ENCODE measurements at regions not wholly inside any gene's neighbourhood (a gene's known extent, or its start where the extent isn't known, plus 50 kb on each side); places are given as distances from the start of the nearest gene placed in this dataset.

GRCh38 chr4:119783189-119783983 lies 154.8 kb upstream of the PDE5A start:
- H3K27me3 ChIP-seq (ENCODE audit: control insufficient read depth in 1 of 2, insufficient read depth in 2 of 2, low read length in 2 of 2): no peaks in the 10 kb centered on the region
- no peak overlapping the region for H3K4me3 ChIP-seq (ENCODE audit: low read depth in 1 of 2, low read length in 2 of 2)
- H3K36me3 ChIP-seq (ENCODE audit: insufficient read depth, low read length): no peaks in the 10 kb centered on the region
- H3K4me1 ChIP-seq (ENCODE audit: insufficient read depth, low read length): no peaks in the 10 kb centered on the region
- H3K9me3 ChIP-seq (ENCODE audit: low read length): no peaks in the 10 kb centered on the region
- no peak overlapping the region for H3K27ac ChIP-seq (ENCODE audit: low read depth, low read length)
- H3K9ac ChIP-seq (ENCODE audit: low read length): no peak overlapping the region

DNA sequence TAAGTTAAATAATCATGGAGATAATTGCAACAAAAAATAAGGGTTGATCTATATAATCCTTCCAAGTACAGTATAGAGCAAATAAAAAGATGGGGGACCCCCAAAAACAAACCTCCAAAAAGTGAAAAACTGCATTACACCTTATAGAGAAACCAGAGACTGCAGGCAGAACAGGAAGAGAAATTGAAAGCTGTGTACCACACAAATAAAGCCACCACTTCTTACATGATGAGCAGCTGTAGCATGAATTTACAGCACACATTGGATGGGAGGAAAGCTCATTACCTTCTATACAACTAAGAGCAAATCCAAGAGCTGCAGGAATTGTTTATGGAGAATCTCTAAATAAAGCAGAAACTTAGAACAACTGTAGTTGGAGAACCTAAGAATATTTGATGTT lies 152.4 kb upstream of the PDE5A start:
- Histone ChIP-seq H3K27me3 (ENCODE audit: control insufficient read depth in 1 of 2, insufficient read depth in 2 of 2, low read length in 2 of 2) (no peaks in the 10 kb centered on the region), H3K36me3 (ENCODE audit: insufficient read depth, low read length) (no peaks in the 10 kb centered on the region), H3K4me1 (ENCODE audit: insufficient read depth, low read length) (no peaks in the 10 kb centered on the region), H3K9ac (ENCODE audit: low read length) (no peak overlapping the region), H3K9me3 (ENCODE audit: low read length) (no peaks in the 10 kb centered on the region), H3K4me3 (ENCODE audit: low read depth in 1 of 2, low read length in 2 of 2) (no peak overlapping the region), H3K27ac (ENCODE audit: low read depth, low read length) (no peak overlapping the region)

- H3K4me3 ChIP-seq (ENCODE audit: low read depth in 1 of 2, low read length in 2 of 2): no peak overlapping the region
- no peak overlapping the region for H3K9ac ChIP-seq (ENCODE audit: low read length)
- H3K27me3 ChIP-seq (ENCODE audit: control insufficient read depth in 1 of 2, insufficient read depth in 2 of 2, low read length in 2 of 2): no peaks in the 10 kb centered on the region
- no peaks in the 10 kb centered on the region for H3K36me3 ChIP-seq (ENCODE audit: insufficient read depth, low read length)
- H3K4me1 ChIP-seq (ENCODE audit: insufficient read depth, low read length): peaks cover 6% of the 10 kb centered on the region
- H3K27ac ChIP-seq (ENCODE audit: low read depth, low read length): no peak overlapping the region
- no peaks in the 10 kb centered on the region for H3K9me3 ChIP-seq (ENCODE audit: low read length)
Observed at GRCh38 chr4:119774840-119775239, 146.2 kb upstream of the PDE5A start.

DNA sequence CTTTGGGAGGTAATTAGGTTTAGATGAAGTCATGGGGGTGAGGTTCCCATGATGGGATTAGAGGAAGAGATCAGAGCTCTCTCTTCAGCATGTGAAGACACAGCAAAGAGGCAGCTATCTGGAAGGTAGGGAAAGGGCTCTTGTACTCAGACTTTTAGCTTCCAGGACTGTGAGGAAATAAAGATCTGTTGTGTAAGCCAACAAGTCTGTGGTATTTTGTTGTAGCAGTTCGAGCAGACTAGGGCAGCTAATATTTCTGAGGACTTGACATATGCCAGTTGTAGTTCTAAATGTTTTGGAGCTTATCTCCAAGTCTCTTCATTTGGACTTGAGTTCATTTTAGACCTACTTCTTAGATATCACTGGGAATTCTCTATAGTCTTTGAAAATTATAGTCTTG lies 137.3 kb upstream of the PDE5A start:
- H3K27ac ChIP-seq (ENCODE audit: low read depth, low read length): no peak overlapping the region

GRCh38 chr4:119765469-119765868 lies 136.9 kb upstream of the PDE5A start:
- H3K27ac ChIP-seq (ENCODE audit: low read depth, low read length): no peak overlapping the region
- H3K9me3 ChIP-seq (ENCODE audit: low read length): no peaks in the 10 kb centered on the region
- H3K9ac ChIP-seq (ENCODE audit: low read length): no peak overlapping the region
- H3K27me3 ChIP-seq (ENCODE audit: control insufficient read depth in 1 of 2, insufficient read depth in 2 of 2, low read length in 2 of 2): no peaks in the 10 kb centered on the region
- no peaks in the 10 kb centered on the region for H3K36me3 ChIP-seq (ENCODE audit: insufficient read depth, low read length)
- H3K4me3 ChIP-seq (ENCODE audit: low read depth in 1 of 2, low read length in 2 of 2): no peak overlapping the region
- no peaks in the 10 kb centered on the region for H3K4me1 ChIP-seq (ENCODE audit: insufficient read depth, low read length)

More for the DNA sequence above, 137.3 kb upstream of the PDE5A start:
- no peak overlapping the region for H3K4me3 ChIP-seq (ENCODE audit: low read depth in 1 of 2, low read length in 2 of 2)
- H3K27me3 ChIP-seq (ENCODE audit: control insufficient read depth in 1 of 2, insufficient read depth in 2 of 2, low read length in 2 of 2): no peaks in the 10 kb centered on the region
- H3K9ac ChIP-seq (ENCODE audit: low read length): no peak overlapping the region
- no peaks in the 10 kb centered on the region for H3K4me1 ChIP-seq (ENCODE audit: insufficient read depth, low read length)
- no peaks in the 10 kb centered on the region for H3K9me3 ChIP-seq (ENCODE audit: low read length)
- H3K36me3 ChIP-seq (ENCODE audit: insufficient read depth, low read length): no peaks in the 10 kb centered on the region

DNA sequence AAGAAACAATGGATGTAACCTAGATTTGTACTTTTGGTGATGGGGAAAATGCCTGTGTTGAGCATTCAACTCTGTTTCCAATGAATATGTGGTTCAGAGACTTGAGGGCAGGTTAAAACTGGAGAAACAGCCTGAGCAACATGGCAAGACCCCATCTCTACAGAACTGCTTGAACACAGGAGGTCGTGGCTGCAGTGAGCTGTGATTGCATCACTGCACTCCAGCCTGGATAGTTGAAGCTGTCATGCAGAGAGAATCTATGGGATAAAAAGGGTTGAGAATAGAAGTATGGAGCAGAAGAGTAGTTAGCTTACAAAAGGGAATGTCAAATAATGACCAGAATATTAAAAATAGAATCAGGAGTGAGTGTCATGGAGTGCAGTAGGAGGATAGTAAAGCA lies 134.8 kb upstream of the PDE5A start:
- Histone ChIP-seq H3K9me3 (ENCODE audit: low read length) (no peaks in the 10 kb centered on the region), H3K27ac (ENCODE audit: low read depth, low read length) (no peak overlapping the region), H3K4me1 (ENCODE audit: insufficient read depth, low read length) (no peaks in the 10 kb centered on the region)

DNA sequence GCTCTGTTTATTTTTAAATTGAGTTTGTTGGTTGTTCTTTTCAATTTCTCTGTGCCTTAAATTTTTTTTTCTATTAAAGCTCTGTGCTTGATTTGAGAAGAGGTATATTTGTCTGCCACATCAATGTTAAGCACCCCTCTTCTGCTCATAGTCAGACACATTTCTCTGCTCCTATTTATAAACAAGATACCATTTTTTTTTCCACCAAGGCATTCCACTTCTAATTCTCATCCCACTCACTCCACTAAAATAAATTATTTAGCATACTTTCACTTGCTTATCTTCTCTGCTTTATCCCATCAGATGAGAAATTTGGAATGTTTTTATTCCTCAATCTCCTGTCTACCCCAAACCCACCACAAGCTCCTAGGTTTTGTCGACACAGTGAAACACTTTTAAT lies 127.0 kb upstream of the PDE5A start:
- no peaks in the 10 kb centered on the region for H3K36me3 ChIP-seq (ENCODE audit: insufficient read depth, low read length)
- H3K9ac ChIP-seq (ENCODE audit: low read length): no peak overlapping the region
- H3K4me1 ChIP-seq (ENCODE audit: insufficient read depth, low read length): no peaks in the 10 kb centered on the region
- H3K27ac ChIP-seq (ENCODE audit: low read depth, low read length): no peak overlapping the region
- no peaks in the 10 kb centered on the region for H3K9me3 ChIP-seq (ENCODE audit: low read length)
- H3K27me3 ChIP-seq (ENCODE audit: control insufficient read depth in 1 of 2, insufficient read depth in 2 of 2, low read length in 2 of 2): no peaks in the 10 kb centered on the region
- H3K4me3 ChIP-seq (ENCODE audit: low read depth in 1 of 2, low read length in 2 of 2): no peak overlapping the region

More for the DNA sequence above, 134.8 kb upstream of the PDE5A start:
- H3K9ac ChIP-seq (ENCODE audit: low read length): no peak overlapping the region
- H3K4me3 ChIP-seq (ENCODE audit: low read depth in 1 of 2, low read length in 2 of 2): no peak overlapping the region
- no peaks in the 10 kb centered on the region for H3K36me3 ChIP-seq (ENCODE audit: insufficient read depth, low read length)
- H3K27me3 ChIP-seq (ENCODE audit: control insufficient read depth in 1 of 2, insufficient read depth in 2 of 2, low read length in 2 of 2): no peaks in the 10 kb centered on the region

DNA sequence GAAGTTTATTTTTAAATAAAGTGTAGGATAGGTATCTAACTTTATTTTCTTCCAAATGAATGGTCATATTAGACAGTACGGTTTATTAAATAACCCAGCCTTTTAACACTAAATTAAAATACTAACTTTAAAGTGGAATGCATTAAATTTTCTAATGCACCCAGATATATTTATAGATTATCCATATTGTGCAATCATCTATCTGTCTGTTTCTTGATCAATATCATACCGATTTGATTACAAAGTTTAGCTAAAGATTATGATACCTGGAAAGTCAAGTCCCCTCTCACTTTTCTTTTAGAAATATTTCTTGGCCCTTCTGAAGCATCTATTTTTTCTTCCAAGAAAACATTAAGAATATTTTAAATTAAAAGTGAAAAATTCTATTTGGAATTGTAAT lies 124.3 kb upstream of the PDE5A start:
- no peak overlapping the region for H3K27ac ChIP-seq (ENCODE audit: low read depth, low read length)
- no peaks in the 10 kb centered on the region for H3K27me3 ChIP-seq (ENCODE audit: control insufficient read depth in 1 of 2, insufficient read depth in 2 of 2, low read length in 2 of 2)
- H3K9me3 ChIP-seq (ENCODE audit: low read length): no peaks in the 10 kb centered on the region
- no peak overlapping the region for H3K9ac ChIP-seq (ENCODE audit: low read length)
- H3K36me3 ChIP-seq (ENCODE audit: insufficient read depth, low read length): no peaks in the 10 kb centered on the region
- H3K4me1 ChIP-seq (ENCODE audit: insufficient read depth, low read length): no peaks in the 10 kb centered on the region
- no peak overlapping the region for H3K4me3 ChIP-seq (ENCODE audit: low read depth in 1 of 2, low read length in 2 of 2)

DNA sequence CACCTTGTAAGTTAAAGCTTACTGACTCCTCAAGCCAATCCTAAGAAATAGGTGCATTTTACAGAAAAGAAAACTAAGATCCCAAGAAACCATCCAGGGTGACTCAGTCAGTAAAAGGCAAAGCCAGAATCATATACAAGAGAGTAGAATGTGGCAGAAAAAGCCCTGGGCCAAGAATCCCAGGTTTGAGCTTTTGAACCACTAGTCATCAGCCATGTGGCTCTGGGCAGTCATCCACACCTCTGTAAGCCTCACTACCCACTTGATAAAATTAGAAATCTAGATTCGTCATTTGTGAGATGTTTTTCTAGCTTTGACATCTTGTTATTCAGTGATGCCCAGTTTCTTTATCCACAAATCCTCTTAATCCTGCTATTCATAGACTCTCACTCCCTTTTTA lies 122.2 kb upstream of the PDE5A start:
- Histone ChIP-seq H3K9ac (ENCODE audit: low read length) (no peak overlapping the region), H3K4me3 (ENCODE audit: low read depth in 1 of 2, low read length in 2 of 2) (no peak overlapping the region), H3K9me3 (ENCODE audit: low read length) (no peaks in the 10 kb centered on the region)

GRCh38 chr4:119750048-119750447 lies 121.4 kb upstream of the PDE5A start:
- no peaks in the 10 kb centered on the region for H3K27me3 ChIP-seq (ENCODE audit: control insufficient read depth in 1 of 2, insufficient read depth in 2 of 2, low read length in 2 of 2)
- no peak overlapping the region for H3K27ac ChIP-seq (ENCODE audit: low read depth, low read length)
- no peak overlapping the region for H3K4me3 ChIP-seq (ENCODE audit: low read depth in 1 of 2, low read length in 2 of 2)
- no peaks in the 10 kb centered on the region for H3K36me3 ChIP-seq (ENCODE audit: insufficient read depth, low read length)
- H3K9me3 ChIP-seq (ENCODE audit: low read length): no peaks in the 10 kb centered on the region
- no peak overlapping the region for H3K9ac ChIP-seq (ENCODE audit: low read length)
- no peaks in the 10 kb centered on the region for H3K4me1 ChIP-seq (ENCODE audit: insufficient read depth, low read length)

More for the DNA sequence above, 122.2 kb upstream of the PDE5A start:
- H3K36me3 ChIP-seq (ENCODE audit: insufficient read depth, low read length): no peaks in the 10 kb centered on the region
- H3K27ac ChIP-seq (ENCODE audit: low read depth, low read length): no peak overlapping the region
- H3K4me1 ChIP-seq (ENCODE audit: insufficient read depth, low read length): no peaks in the 10 kb centered on the region
- no peaks in the 10 kb centered on the region for H3K27me3 ChIP-seq (ENCODE audit: control insufficient read depth in 1 of 2, insufficient read depth in 2 of 2, low read length in 2 of 2)

GRCh38 chr4:119748853-119749252 lies 120.2 kb upstream of the PDE5A start:
- no peak overlapping the region for H3K4me3 ChIP-seq (ENCODE audit: low read depth in 1 of 2, low read length in 2 of 2)
- H3K36me3 ChIP-seq (ENCODE audit: insufficient read depth, low read length): no peaks in the 10 kb centered on the region
- H3K9me3 ChIP-seq (ENCODE audit: low read length): no peaks in the 10 kb centered on the region
- H3K4me1 ChIP-seq (ENCODE audit: insufficient read depth, low read length): no peaks in the 10 kb centered on the region
- no peak overlapping the region for H3K27ac ChIP-seq (ENCODE audit: low read depth, low read length)
- no peak overlapping the region for H3K9ac ChIP-seq (ENCODE audit: low read length)
- H3K27me3 ChIP-seq (ENCODE audit: control insufficient read depth in 1 of 2, insufficient read depth in 2 of 2, low read length in 2 of 2): no peaks in the 10 kb centered on the region

DNA sequence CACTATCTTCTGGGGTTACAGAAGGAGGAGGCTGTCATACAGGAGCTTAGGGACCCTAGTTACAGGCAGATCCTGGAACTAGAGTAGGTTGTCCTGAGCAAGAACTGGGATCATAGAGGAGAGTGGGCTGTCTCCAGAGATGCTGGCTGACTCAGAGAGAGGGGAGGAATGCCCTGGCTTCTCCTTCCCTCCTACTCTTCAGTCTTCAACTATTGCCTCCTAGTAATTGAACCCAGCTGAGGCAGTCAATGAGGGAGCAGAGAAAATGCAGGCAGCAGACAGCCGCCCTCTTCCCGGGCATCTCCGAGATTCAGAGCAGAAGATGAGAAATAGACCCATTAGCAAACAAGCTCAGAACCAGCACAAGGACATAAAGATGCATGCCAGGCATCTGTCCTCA lies 118.3 kb upstream of the PDE5A start:
- H3K9me3 ChIP-seq (ENCODE audit: low read length): no peaks in the 10 kb centered on the region
- no peak overlapping the region for H3K4me3 ChIP-seq (ENCODE audit: low read depth in 1 of 2, low read length in 2 of 2)
- H3K9ac ChIP-seq (ENCODE audit: low read length): no peak overlapping the region
- no peaks in the 10 kb centered on the region for H3K36me3 ChIP-seq (ENCODE audit: insufficient read depth, low read length)
- H3K27ac ChIP-seq (ENCODE audit: low read depth, low read length): no peak overlapping the region
- no peaks in the 10 kb centered on the region for H3K27me3 ChIP-seq (ENCODE audit: control insufficient read depth in 1 of 2, insufficient read depth in 2 of 2, low read length in 2 of 2)
- no peaks in the 10 kb centered on the region for H3K4me1 ChIP-seq (ENCODE audit: insufficient read depth, low read length)

Data from muscle layer of colon (tissue), 2 donors.